ENCODE measurements at regions not wholly inside any gene's neighbourhood (a gene's known extent, or its start where the extent isn't known, plus 50 kb on each side); places are given as distances from the start of the nearest gene placed in this dataset.

DNA sequence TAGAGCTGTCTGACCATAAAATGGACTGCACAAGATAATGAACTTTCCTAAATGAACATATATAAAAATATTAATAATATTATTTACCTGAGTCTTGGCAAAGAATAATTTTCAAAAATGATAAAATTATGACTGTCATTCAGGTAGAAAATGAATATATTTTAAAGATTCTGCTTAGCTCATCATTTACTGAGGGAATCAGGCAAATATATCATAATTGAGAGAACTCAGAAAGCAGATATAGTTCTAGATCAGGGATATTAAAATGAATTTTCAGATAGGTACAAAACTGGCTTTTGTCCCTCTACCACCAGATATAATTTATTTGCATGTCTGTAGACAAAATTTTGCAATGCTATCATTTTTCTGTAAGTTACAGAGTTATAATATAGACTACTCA, 86.1 kb upstream of the CPM start:
- no peak overlapping the region for H3K27ac ChIP-seq (ENCODE audit: low read depth, low read length)
- FAIRE-seq (no peak), DNase-seq (ENCODE audit: low read depth in 1 of 2, low spot score in 2 of 2) (no peak)
- no peaks in the 10 kb centered on the region for H3K27me3 ChIP-seq (replicated peaks in 1 of 4; ENCODE audit: control insufficient read depth in 3 of 4, extremely low read depth in 1 of 4, insufficient read depth in 3 of 4, low read length in 3 of 4)
- no peak overlapping the region for H2BK12ac ChIP-seq (ENCODE audit: low read depth, low read length)
- TF ChIP-seq MAFK (IDR thresholded peaks at IDR 0.05; ENCODE audit: low read depth, low read length) (peak; percentile 33; the same call in 1 of the 2 replicates), NANOG (IDR thresholded peaks at IDR 0.05; ENCODE audit: insufficient read depth, low read depth, low read length, poor library complexity, severe bottlenecking) (no peak)
- no peak overlapping the region for H4K8ac ChIP-seq (ENCODE audit: extremely low read depth, insufficient read depth, low read length)
- H3K14ac ChIP-seq (ENCODE audit: insufficient read length): no peak overlapping the region
- H4K20me1 ChIP-seq (replicated peaks in 1 of 2; ENCODE audit: control insufficient read depth in 1 of 2, insufficient read depth in 2 of 2, low read length in 2 of 2): no peaks in the 10 kb centered on the region
- no peaks in the 10 kb centered on the region for H3K23me2 ChIP-seq (ENCODE audit: low read depth, low read length)
- no peak overlapping the region for H2BK15ac ChIP-seq (ENCODE audit: low read length)
- ChIA-PET POLR2A (ENCODE audit: partially characterized antibody) (no interaction called here), CTCF (ENCODE audit: partially characterized antibody) (no interaction called here)
- no peak overlapping the region for H3K56ac ChIP-seq (replicated peaks; ENCODE audit: insufficient read length, low read depth, low read length)
- no peak overlapping the region for H2BK120ac ChIP-seq (replicated peaks; ENCODE audit: low read depth, low read length)
- H3K23ac ChIP-seq (ENCODE audit: insufficient read length): no peak overlapping the region
- no peak overlapping the region for H3K4ac ChIP-seq (replicated peaks; ENCODE audit: insufficient read length, low read depth, low read length)
- H4K91ac ChIP-seq (replicated peaks; ENCODE audit: insufficient read length, low read length): no peak overlapping the region
- no peaks in the 10 kb centered on the region for H3K9me3 ChIP-seq (ENCODE audit: insufficient read depth in 2 of 2, low read depth in 1 of 2, low read length in 1 of 2)
- no peak overlapping the region for H2AK5ac ChIP-seq (ENCODE audit: low read depth, low read length)
- no peak overlapping the region for H3K4me2 ChIP-seq (ENCODE audit: insufficient read depth in 1 of 2, low read depth in 2 of 2, low read length in 2 of 2)
- H2AFZ ChIP-seq (ENCODE audit: low read length): no peak overlapping the region
- no peaks in the 10 kb centered on the region for H3K79me2 ChIP-seq (ENCODE audit: control insufficient read depth in 1 of 2, insufficient read depth in 2 of 2, low read length in 2 of 2)
- H4K5ac ChIP-seq (ENCODE audit: insufficient read length, low read depth, low read length): no peak overlapping the region
- no peaks in the 10 kb centered on the region for H3K36me3 ChIP-seq (ENCODE audit: control insufficient read depth in 2 of 4, insufficient read depth in 4 of 4, low read length in 3 of 4)
- H3K9ac ChIP-seq (replicated peaks in 1 of 4; ENCODE audit: extremely low read depth in 1 of 4, low read depth in 3 of 4, low read length in 3 of 4): no peak overlapping the region
- no peaks in the 10 kb centered on the region for H3K79me1 ChIP-seq (ENCODE audit: low read depth, low read length)
- no peak overlapping the region for H3K18ac ChIP-seq (ENCODE audit: extremely low read depth, low read length)
- H2BK5ac ChIP-seq (ENCODE audit: low read depth, low read length): no peak overlapping the region
- H3K4me1 ChIP-seq (replicated peaks in 1 of 4; ENCODE audit: control insufficient read depth in 3 of 4, insufficient read depth in 4 of 4, low read length in 3 of 4): no peaks in the 10 kb centered on the region
- H3K4me3 ChIP-seq (ENCODE audit: extremely low read depth in 1 of 4, insufficient read depth in 2 of 4, low read depth in 3 of 4, low read length in 4 of 4): no peak overlapping the region
- H2BK20ac ChIP-seq (ENCODE audit: low read length): no peak overlapping the region
